ENCODE measurements at regions not wholly inside any gene's neighbourhood (a gene's known extent, or its start where the extent isn't known, plus 50 kb on each side); places are given as distances from the start of the nearest gene placed in this dataset.

- no peaks in the 10 kb centered on the region for H3K9me3 ChIP-seq
- H3K27ac ChIP-seq = no peak overlapping the region
- H3K4me1 ChIP-seq = no peaks in the 10 kb centered on the region
- H3K36me3 ChIP-seq = no peaks in the 10 kb centered on the region
- TF ChIP-seq POLR2AphosphoS5 (IDR thresholded peaks at IDR 0.05) = no peak
- TF ChIP-seq EP300 (IDR thresholded peaks at IDR 0.05) = no peak
- no peak for ATAC-seq
- no peaks in the 10 kb centered on the region for H3K27me3 ChIP-seq
- H3K4me3 ChIP-seq = no peak overlapping the region
- WGBS, 2 donors (ENCODE audit: low coverage in 1 of 2) = 83 to 92% methylated on average over 1 of the region's 1 CpG
Measured at GRCh38 chr13:61797397-61797796, 381.7 kb upstream of the PCDH20 start.

GRCh38 chr13:61795580-61795979 is 379.9 kb upstream of the PCDH20 start:
- TF ChIP-seq EP300 (IDR thresholded peaks at IDR 0.05) = no peak
- peak; percentile 30 for TF ChIP-seq POLR2AphosphoS5 (IDR thresholded peaks at IDR 0.05)
- no peaks in the 10 kb centered on the region for H3K4me1 ChIP-seq
- H3K9me3 ChIP-seq = no peaks in the 10 kb centered on the region
- no peaks in the 10 kb centered on the region for H3K27me3 ChIP-seq
- H3K36me3 ChIP-seq = no peaks in the 10 kb centered on the region
- no peak overlapping the region for H3K27ac ChIP-seq
- 38 to 40% methylated on average over 1 of the region's 1 CpG for WGBS, 2 donors (ENCODE audit: low coverage in 1 of 2)
- no peak overlapping the region for H3K4me3 ChIP-seq
- peak; percentile 86 for ATAC-seq

- no peaks in the 10 kb centered on the region for H3K27me3 ChIP-seq
- no peak overlapping the region for H3K4me3 ChIP-seq
- WGBS, 2 donors (ENCODE audit: low coverage in 1 of 2) = 75 to 76% methylated on average over 3 of the region's 3 CpGs
- H3K4me1 ChIP-seq = peaks cover 0 to 5% (median 0%) of the 10 kb centered on the region in 3 donors
- TF ChIP-seq POLR2A (IDR thresholded peaks at IDR 0.05) = no peak
- TF ChIP-seq EP300 (IDR thresholded peaks at IDR 0.05) = no peak
- no peak overlapping the region for H3K27ac ChIP-seq
- H3K9me3 ChIP-seq = no peaks in the 10 kb centered on the region
- ATAC-seq = no peak
- H3K36me3 ChIP-seq = no peaks in the 10 kb centered on the region
Measured at GRCh38 chr13:61779456-61779855, 363.8 kb upstream of the PCDH20 start.

- H3K36me3 ChIP-seq = no peaks in the 10 kb centered on the region
- H3K9me3 ChIP-seq = no peaks in the 10 kb centered on the region
- peaks cover 0 to 5% (median 0%) of the 10 kb centered on the region in 3 donors for H3K4me1 ChIP-seq
- H3K27ac ChIP-seq = no peak overlapping the region
- no peaks in the 10 kb centered on the region for H3K27me3 ChIP-seq
- no peak overlapping the region for H3K4me3 ChIP-seq
- 64 to 88% methylated on average over 6 of the region's 6 CpGs for WGBS, 2 donors (ENCODE audit: low coverage in 1 of 2)
- no peak for ATAC-seq
- TF ChIP-seq CTCF (IDR thresholded peaks at IDR 0.05) (no peak), EP300 (IDR thresholded peaks at IDR 0.05) (no peak), POLR2AphosphoS5 (IDR thresholded peaks at IDR 0.05) (no peak), POLR2A (IDR thresholded peaks at IDR 0.05) (no peak)
Measured at GRCh38 chr13:61778531-61778930, 362.9 kb upstream of the PCDH20 start.

- Histone ChIP-seq H3K9me3 (no peaks in the 10 kb centered on the region), H3K36me3 (no peaks in the 10 kb centered on the region), H3K27ac (no peak overlapping the region), H3K4me1 (peaks cover 0 to 5% (median 0%) of the 10 kb centered on the region in 3 donors), H3K4me3 (no peak overlapping the region), H3K27me3 (no peaks in the 10 kb centered on the region)
- WGBS, 2 donors (ENCODE audit: low coverage in 1 of 2) = 67 to 77% methylated on average over 2 of the region's 2 CpGs
- no peak for ATAC-seq
- TF ChIP-seq POLR2AphosphoS5 (IDR thresholded peaks at IDR 0.05) (no peak), POLR2A (IDR thresholded peaks at IDR 0.05) (no peak), EP300 (IDR thresholded peaks at IDR 0.05) (no peak), CTCF (IDR thresholded peaks at IDR 0.05) (no peak)
Measured at GRCh38 chr13:61777899-61778298, 362.2 kb upstream of the PCDH20 start.

GRCh38 chr13:61777271-61777670 is 361.6 kb upstream of the PCDH20 start:
- Histone ChIP-seq H3K9me3 (no peaks in the 10 kb centered on the region), H3K27ac (no peak overlapping the region), H3K27me3 (no peaks in the 10 kb centered on the region), H3K4me3 (no peak overlapping the region), H3K4me1 (peaks cover 0 to 5% (median 0%) of the 10 kb centered on the region in 3 donors), H3K36me3 (no peaks in the 10 kb centered on the region)
- TF ChIP-seq EP300 (IDR thresholded peaks at IDR 0.05) (no peak), POLR2AphosphoS5 (IDR thresholded peaks at IDR 0.05) (no peak), CTCF (IDR thresholded peaks at IDR 0.05) (no peak), POLR2A (IDR thresholded peaks at IDR 0.05) (no peak)
- ATAC-seq = no peak
- 28 to 32% methylated on average over 3 of the region's 3 CpGs for WGBS, 2 donors (ENCODE audit: low coverage in 1 of 2)

All from gastroesophageal sphincter (tissue), 4 donors.